ENCODE measurements at regions not wholly inside any gene's neighbourhood (a gene's known extent, or its start where the extent isn't known, plus 50 kb on each side); places are given as distances from the start of the nearest gene placed in this dataset.

DNA sequence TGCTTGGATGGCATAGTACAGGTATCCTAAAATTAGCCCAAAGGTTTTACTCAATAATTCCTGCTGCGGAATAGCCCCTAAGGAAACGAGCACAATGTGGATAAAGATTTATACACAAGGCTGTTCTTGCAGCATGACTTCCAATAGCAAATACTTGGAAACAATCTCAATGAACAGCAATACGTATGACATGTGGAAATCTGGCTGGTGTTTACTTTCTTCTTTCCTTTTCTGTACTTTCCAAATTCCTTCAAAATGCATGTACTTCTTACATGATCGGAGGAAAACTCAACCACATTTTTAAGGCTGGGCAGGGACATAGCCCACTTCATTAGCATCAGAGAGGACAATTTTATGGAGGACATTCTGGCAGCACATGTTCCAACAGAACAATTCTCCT lies 86.6 kb downstream of the C16orf95 start:
- Mint-ChIP-seq H3K9me3 (peaks cover 5% of the 10 kb centered on the region), H3K4me3 (no peak overlapping the region), H3K36me3 (ENCODE audit: low read depth) (no peaks in the 10 kb centered on the region), H3K4me1 (peaks cover 8% of the 10 kb centered on the region), H3K27me3 (ENCODE audit: insufficient read depth) (no peaks in the 10 kb centered on the region), H3K27ac (no peak overlapping the region)
- no peak overlapping the region for H3K27ac ChIP-seq (ENCODE audit: low read depth, low read length)
- no peak overlapping the region for H3K4me3 ChIP-seq (ENCODE audit: low read length)
- no peaks in the 10 kb centered on the region for H3K36me3 ChIP-seq (ENCODE audit: control insufficient read depth, insufficient read depth, low read length)
- TF ChIP-seq, protein P1, sequence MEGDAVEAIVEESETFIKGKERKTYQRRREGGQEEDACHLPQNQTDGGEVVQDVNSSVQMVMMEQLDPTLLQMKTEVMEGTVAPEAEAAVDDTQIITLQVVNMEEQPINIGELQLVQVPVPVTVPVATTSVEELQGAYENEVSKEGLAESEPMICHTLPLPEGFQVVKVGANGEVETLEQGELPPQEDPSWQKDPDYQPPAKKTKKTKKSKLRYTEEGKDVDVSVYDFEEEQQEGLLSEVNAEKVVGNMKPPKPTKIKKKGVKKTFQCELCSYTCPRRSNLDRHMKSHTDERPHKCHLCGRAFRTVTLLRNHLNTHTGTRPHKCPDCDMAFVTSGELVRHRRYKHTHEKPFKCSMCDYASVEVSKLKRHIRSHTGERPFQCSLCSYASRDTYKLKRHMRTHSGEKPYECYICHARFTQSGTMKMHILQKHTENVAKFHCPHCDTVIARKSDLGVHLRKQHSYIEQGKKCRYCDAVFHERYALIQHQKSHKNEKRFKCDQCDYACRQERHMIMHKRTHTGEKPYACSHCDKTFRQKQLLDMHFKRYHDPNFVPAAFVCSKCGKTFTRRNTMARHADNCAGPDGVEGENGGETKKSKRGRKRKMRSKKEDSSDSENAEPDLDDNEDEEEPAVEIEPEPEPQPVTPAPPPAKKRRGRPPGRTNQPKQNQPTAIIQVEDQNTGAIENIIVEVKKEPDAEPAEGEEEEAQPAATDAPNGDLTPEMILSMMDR (conservative IDR thresholded peaks at IDR 0.05): no peak
- no peaks in the 10 kb centered on the region for H3K4me1 ChIP-seq (ENCODE audit: control insufficient read depth, insufficient read depth, low read length)
- H3K27me3 ChIP-seq (ENCODE audit: control insufficient read depth, insufficient read depth, low read length, poor library complexity, severe bottlenecking): no peaks in the 10 kb centered on the region
- no peaks in the 10 kb centered on the region for H3K9me3 ChIP-seq (ENCODE audit: control insufficient read depth, low read length)
- WGBS, 2 experiments (ENCODE audit: insufficient coverage in 1 of 2, insufficient read length in 1 of 2): 89 to 97% methylated on average over 4 of the region's 4 CpGs
- no peak overlapping the region for H3K9ac ChIP-seq (ENCODE audit: extremely low read depth, low read length, poor library complexity, severe bottlenecking)
- DNase-seq: no peak

- TF ChIP-seq, protein P1 (conservative IDR thresholded peaks at IDR 0.05): no peak
- no peak overlapping the region for H3K9ac ChIP-seq (ENCODE audit: extremely low read depth, low read length, poor library complexity, severe bottlenecking)
- no peak for DNase-seq
- no peak overlapping the region for H3K27ac ChIP-seq (ENCODE audit: low read depth, low read length)
- H3K4me1 ChIP-seq (ENCODE audit: control insufficient read depth, insufficient read depth, low read length): peaks cover 2% of the 10 kb centered on the region
- no peak overlapping the region for H3K27ac Mint-ChIP-seq
- no peaks in the 10 kb centered on the region for H3K36me3 ChIP-seq (ENCODE audit: control insufficient read depth, insufficient read depth, low read length)
- H3K9me3 ChIP-seq (ENCODE audit: control insufficient read depth, low read length): no peaks in the 10 kb centered on the region
- 87 to 93% methylated on average over 2 to 4 of the region's 4 CpGs for WGBS, 2 experiments (ENCODE audit: insufficient coverage in 1 of 2, insufficient read length in 1 of 2)
- H3K4me1 Mint-ChIP-seq: peaks cover 10% of the 10 kb centered on the region
- H3K4me3 Mint-ChIP-seq: no peak overlapping the region
- H3K9me3 Mint-ChIP-seq: peaks cover 5% of the 10 kb centered on the region
- no peaks in the 10 kb centered on the region for H3K36me3 Mint-ChIP-seq (ENCODE audit: low read depth)
- H3K4me3 ChIP-seq (ENCODE audit: low read length): no peak overlapping the region
- no peaks in the 10 kb centered on the region for H3K27me3 Mint-ChIP-seq (ENCODE audit: insufficient read depth)
- H3K27me3 ChIP-seq (ENCODE audit: control insufficient read depth, insufficient read depth, low read length, poor library complexity, severe bottlenecking): no peaks in the 10 kb centered on the region
Observed at GRCh38 chr16:87231295-87231694, 85.9 kb downstream of the C16orf95 start.

DNA sequence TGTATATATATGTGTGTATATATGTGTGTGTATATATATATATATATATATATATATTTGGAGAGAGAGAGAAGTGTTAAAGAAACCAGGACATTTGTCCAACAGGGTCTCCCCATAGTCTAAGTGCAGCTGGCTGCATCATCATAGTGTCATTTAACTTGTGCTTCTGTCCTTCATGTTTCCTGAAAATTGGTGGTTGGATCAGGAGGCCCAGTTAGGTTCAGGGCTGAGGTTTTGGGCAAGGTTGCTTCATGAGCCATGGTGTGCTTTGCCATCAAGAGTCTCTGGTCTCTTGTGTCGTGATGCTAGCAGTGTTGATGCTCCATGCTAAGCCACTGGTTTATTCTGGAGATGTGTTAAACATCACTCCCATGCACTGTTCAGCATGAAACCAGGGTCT lies 85.3 kb downstream of the C16orf95 start:
- WGBS, 2 experiments (ENCODE audit: insufficient coverage in 1 of 2, insufficient read length in 1 of 2): 86% methylated on average over 1 of the region's 1 CpG; no CpG with 5 or more reads in 1 of the 2 experiments

More for the DNA sequence above, 85.3 kb downstream of the C16orf95 start:
- TF ChIP-seq, protein P1 (conservative IDR thresholded peaks at IDR 0.05): no peak
- H3K9ac ChIP-seq (ENCODE audit: extremely low read depth, low read length, poor library complexity, severe bottlenecking): no peak overlapping the region
- H3K36me3 Mint-ChIP-seq (ENCODE audit: low read depth): no peaks in the 10 kb centered on the region
- DNase-seq: no peak
- no peaks in the 10 kb centered on the region for H3K36me3 ChIP-seq (ENCODE audit: control insufficient read depth, insufficient read depth, low read length)
- H3K4me1 Mint-ChIP-seq: peaks cover 12% of the 10 kb centered on the region
- no peaks in the 10 kb centered on the region for H3K27me3 ChIP-seq (ENCODE audit: control insufficient read depth, insufficient read depth, low read length, poor library complexity, severe bottlenecking)
- peaks cover 2% of the 10 kb centered on the region for H3K4me1 ChIP-seq (ENCODE audit: control insufficient read depth, insufficient read depth, low read length)
- H3K27ac ChIP-seq (ENCODE audit: low read depth, low read length): no peak overlapping the region
- H3K27ac Mint-ChIP-seq: no peak overlapping the region
- no peak overlapping the region for H3K4me3 Mint-ChIP-seq
- H3K27me3 Mint-ChIP-seq (ENCODE audit: insufficient read depth): no peaks in the 10 kb centered on the region
- H3K9me3 ChIP-seq (ENCODE audit: control insufficient read depth, low read length): no peaks in the 10 kb centered on the region
- H3K9me3 Mint-ChIP-seq: peaks cover 5% of the 10 kb centered on the region
- H3K4me3 ChIP-seq (ENCODE audit: low read length): no peak overlapping the region

Measured in endodermal cell (in vitro differentiated cells).